GM18507 (cell line): ENCODE measurements at regions not wholly inside any gene's neighbourhood (a gene's known extent, or its start where the extent isn't known, plus 50 kb on each side); places are given as distances from the start of the nearest gene placed in this dataset.
"Not testable (repeated sequence)": the region's sequence is repeated elsewhere in the genome, so short reads cannot be mapped to it uniquely, and the experiment has no call there.

ENCODE experiments used
- DNase-seq: peaks from one replicate; pipeline ENCODE4 v3.0.0; 2011; ENCODE audit warnings: low read depth; ENCODE audit not compliant: insufficient read length; ENCODE audit errors: extremely low spot score
- FAIRE-seq: peaks from 2 replicates; lab custom pipeline; 2011; peaks lifted over from hg19 to GRCh38; lab: Jason Lieb, UNC

DNA sequence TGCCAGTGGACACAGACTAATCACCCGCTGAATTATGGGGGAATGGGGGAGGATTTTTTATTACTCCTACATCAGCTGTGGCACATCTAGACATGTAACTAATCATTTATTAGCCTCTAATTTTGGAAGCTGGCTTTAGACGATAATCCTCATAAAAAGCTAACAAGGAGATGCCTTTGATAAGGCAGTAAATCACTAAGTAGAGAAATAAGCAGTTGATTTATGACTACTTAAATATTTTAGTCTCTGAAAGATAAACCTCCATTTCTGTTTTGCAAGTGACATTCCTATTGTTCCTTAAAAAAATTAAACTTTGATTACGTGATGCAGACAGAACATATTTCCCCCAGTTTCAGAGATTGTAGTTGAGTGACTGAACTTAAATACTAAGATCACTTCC lies 206.4 kb upstream of the CDKN2B start:
- FAIRE-seq (no peak), DNase-seq (no peak)

GRCh38 chr9:22216730-22217172 lies 207.6 kb upstream of the CDKN2B start:
- FAIRE-seq (no peak), DNase-seq (no peak)

DNA sequence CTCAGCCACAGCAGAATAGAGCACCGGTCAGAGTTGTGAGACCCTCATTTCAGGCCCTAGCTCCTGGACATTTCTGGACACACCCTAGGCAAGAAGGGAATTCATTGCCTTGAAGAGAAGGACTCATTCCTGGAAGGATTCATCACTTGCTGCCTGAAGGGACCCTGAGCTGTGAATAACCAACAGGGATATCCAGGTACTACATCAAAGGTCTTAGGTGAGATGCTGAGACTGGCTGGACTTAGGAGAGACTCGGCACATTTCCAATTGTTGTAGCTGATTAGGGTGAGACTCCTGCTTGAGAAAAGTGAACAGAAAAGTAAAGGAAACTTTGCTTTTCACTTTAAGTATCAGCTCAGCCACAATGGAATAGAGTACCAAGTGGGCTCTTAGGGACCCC lies 208.1 kb upstream of the CDKN2B start:
- FAIRE-seq (no peak), DNase-seq (no peak)

- not testable (repeated sequence) for DNase-seq, FAIRE-seq
These were observed 216.8 kb upstream of the CDKN2B start for GRCh38 chr9:22225856-22226255.

GRCh38 chr9:22227986-22228385 lies 218.6 kb upstream of the DMRTA1 start:
- DNase-seq: no peak
- no peak for FAIRE-seq

DNA sequence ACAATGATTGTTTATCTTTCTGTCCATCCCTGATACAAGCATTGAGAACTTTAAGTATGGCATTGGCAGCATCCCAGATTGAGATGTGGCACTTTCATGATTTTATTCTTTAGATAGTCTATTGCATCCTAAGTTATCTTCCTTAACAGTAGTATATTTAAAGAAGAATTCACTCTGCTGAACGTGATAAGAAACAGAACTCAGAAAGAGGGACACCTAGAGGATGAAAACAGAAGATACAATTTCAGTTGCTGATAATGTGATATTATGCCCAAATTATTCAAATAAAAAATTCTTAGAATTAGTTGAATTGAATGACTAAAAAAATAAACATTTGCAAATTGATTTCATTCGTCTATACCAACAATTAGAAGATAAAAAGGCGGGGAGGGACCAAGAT lies 218.1 kb upstream of the DMRTA1 start:
- no peak for DNase-seq
- FAIRE-seq: no peak

DNA sequence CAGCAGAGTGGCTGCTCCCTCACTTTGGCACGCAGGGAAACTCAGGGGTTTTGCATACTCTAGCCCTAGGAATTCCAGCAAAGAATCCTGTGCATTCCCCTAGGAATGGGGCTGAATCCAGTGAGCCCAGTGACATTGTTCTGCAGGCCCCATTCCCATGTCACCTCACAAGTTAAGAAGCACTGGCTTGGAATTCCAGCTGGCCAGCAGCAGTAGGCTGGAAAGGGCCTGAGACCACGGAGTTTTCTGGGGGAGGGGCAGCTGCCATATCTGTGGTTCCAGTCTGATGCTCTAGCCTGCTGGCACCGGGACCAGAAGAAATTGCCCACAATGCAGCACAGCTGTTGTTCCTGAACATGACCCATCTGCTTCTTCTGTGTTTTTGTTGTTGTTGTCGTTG lies 217.6 kb upstream of the DMRTA1 start:
- DNase-seq: no peak
- FAIRE-seq: no peak

GRCh38 chr9:22231309-22231708 lies 215.3 kb upstream of the DMRTA1 start:
- peak; percentile 52 for FAIRE-seq
- not testable (repeated sequence) for DNase-seq

- no peak for FAIRE-seq
These were observed 213.7 kb upstream of the DMRTA1 start for GRCh38 chr9:22232971-22233370.

GRCh38 chr9:22237497-22238363 lies 208.9 kb upstream of the DMRTA1 start:
- DNase-seq (no peak), FAIRE-seq (no peak)

More at GRCh38 chr9:22232971-22233370, 213.7 kb upstream of the DMRTA1 start:
- DNase-seq: no peak

DNA sequence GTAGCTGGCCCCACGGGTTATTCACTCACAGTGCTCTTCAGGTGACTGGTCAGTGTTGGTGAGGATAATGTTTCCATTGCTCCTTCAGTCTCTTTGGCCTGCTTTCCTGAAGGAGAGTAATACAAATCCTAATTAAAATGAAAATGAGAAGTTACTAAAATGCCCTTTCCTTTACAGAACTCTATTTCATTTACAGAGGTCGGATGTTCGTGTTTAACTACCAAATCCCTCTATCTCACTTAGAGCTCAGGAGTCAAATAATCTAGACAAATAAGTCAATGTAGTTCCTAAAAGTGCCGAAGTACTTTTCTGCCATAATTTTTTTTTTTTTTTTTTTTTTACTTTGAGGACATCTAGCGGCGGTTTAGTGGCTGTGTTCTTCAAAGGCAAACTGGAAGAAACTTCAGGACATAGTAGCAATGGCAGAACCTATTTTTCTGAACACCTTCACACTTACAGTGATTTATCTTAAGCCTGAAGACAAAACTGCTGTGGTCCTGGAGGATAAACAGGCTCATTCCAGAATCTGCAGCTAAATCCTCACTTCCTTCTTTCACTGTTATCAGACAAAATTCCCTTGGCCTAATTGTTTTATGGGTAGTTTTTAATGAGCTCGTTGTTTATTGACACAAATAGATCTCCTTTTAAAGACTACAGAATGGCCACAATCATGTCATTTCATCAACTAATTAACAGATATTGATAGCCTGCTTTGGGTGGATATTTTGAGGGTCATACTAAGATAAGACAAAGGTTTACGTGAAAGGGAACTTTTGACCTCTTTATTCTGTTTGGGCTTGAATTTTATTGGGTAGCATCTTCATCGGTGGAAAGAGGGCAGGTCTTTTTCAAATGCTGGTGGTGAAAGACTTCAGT lies 207.6 kb upstream of the DMRTA1 start:
- no peak for DNase-seq
- peak; percentile 5 for FAIRE-seq

DNA sequence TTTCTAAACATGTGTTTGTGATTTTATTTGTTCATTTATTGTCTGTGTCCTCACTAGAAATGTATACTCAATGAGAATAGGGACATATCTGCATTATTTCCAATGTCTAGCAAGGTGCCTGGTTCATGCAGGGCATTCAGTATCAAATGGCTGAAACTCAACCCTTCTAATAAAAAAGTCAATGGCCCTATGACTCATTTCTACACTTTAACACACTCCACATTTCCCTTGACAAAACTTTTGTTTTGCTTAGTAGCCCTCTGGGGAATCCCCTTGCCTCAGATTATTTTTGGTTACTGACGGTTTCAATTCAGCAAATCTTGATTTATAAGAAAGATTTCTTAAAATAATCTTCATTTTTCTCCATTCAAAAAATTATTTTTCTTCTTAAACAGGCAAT lies 206.0 kb upstream of the DMRTA1 start:
- FAIRE-seq (peak; percentile 83), DNase-seq (no peak)

DNA sequence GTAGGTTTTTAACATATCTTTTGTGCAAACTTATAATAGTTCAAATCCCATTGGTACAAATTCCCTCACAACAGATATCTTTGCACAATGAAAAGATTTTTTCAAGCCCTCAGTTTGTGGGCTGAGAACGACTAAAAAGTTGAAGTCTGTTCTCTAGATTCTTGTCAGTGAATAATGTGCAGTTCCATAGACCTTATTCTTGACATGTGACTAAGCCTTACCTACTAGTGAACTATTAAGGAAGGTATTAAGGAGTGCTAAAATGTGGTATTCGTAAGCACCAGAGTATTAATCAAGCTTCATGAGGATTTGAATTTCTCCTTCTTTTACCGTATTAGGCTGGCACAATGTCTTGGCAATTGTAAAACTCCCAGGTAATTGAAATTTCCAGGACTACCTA lies 205.6 kb upstream of the DMRTA1 start:
- DNase-seq (no peak), FAIRE-seq (no peak)

- no peak for FAIRE-seq
- DNase-seq: no peak
These were observed 205.0 kb upstream of the DMRTA1 start for GRCh38 chr9:22241611-22242010.

- FAIRE-seq: peak; percentile 35
These were observed 202.2 kb upstream of the DMRTA1 start for GRCh38 chr9:22244139-22245011.

DNA sequence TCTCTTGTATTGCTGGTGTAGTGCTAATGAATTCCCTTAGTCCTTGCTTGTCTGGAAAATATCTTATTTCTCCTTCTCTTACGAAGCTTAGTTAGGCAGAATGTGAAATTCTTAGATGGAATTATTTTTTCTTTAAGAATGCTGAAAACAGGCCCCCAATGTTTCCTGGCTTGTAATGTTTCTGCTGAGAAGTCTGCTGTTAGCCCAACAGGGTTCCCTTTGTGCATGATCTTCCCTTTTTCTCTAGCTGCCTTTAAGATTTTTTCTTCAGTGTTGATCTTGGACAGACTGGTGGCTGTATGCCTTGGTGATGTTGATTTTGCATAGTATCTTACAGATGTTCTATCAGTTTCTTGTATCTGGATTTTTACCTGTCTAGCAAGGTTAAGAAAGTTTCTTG lies 191.3 kb upstream of the DMRTA1 start:
- DNase-seq (no peak), FAIRE-seq (no peak)

More at GRCh38 chr9:22244139-22245011, 202.2 kb upstream of the DMRTA1 start:
- DNase-seq: no peak

- DNase-seq (no peak), FAIRE-seq (no peak)
These were observed 190.2 kb upstream of the DMRTA1 start for GRCh38 chr9:22256381-22256780.

- FAIRE-seq (no peak), DNase-seq (no peak)
These were observed 189.4 kb upstream of the DMRTA1 start for GRCh38 chr9:22257026-22257816.

DNA sequence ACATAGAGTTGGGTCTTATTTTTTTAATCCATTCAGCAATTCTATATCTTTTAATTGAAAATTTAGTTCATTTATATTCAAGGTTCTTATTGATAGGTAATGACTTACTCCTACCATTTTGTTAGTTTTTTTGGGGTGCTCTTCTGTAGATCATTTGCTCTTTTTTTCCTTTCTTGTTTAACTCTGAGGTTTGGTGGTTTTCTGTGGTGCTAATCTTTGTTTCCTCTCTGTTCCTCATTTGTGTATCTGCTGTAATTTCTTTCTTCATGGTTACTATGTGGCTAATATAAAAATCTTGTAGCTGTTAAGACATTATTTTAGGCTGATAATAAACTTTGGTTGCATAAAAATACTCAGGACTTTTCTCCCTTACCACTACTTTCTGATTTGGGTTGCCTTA lies 181.6 kb upstream of the DMRTA1 start:
- no peak for FAIRE-seq
- no peak for DNase-seq
